Stimulated activated naive CD8-positive, alpha-beta T cell treated with anti-CD3 and anti-CD28 coated beads, Interleukin-15, Interleukin-2, amounts not matched to agents 100 ng/mL and 50 ng/mL, for 24 hours (primary cell): ENCODE measurements at regions not wholly inside any gene's neighbourhood (a gene's known extent, or its start where the extent isn't known, plus 50 kb on each side); places are given as distances from the start of the nearest gene placed in this dataset.
"Not testable (repeated sequence)": the region's sequence is repeated elsewhere in the genome, so short reads cannot be mapped to it uniquely, and the experiment has no call there.

ENCODE experiments used
- H3K27ac Mint-ChIP-seq: one replicate; pipeline ENCODE4 v1.8.0; 2021; ENCODE audit warnings: mild to moderate bottlenecking, mixed read lengths
- H3K27me3 Mint-ChIP-seq: one replicate; pipeline ENCODE4 v1.8.0; 2021; ENCODE audit warnings: mixed read lengths
- H3K36me3 Mint-ChIP-seq: one replicate; pipeline ENCODE4 v1.8.0; 2021; ENCODE audit warnings: low read depth, mixed read lengths
- H3K4me1 Mint-ChIP-seq: one replicate; pipeline ENCODE4 v1.8.0; 2021; ENCODE audit warnings: low read depth, mixed read lengths
- H3K4me3 Mint-ChIP-seq: one replicate; pipeline ENCODE4 v1.8.0; 2021; ENCODE audit warnings: mild to moderate bottlenecking, mixed read lengths
- H3K9me3 Mint-ChIP-seq: one replicate; pipeline ENCODE4 v1.8.0; 2021; ENCODE audit warnings: mixed read lengths

- not testable (repeated sequence) for H3K4me3 Mint-ChIP-seq, H3K27me3 Mint-ChIP-seq, H3K36me3 Mint-ChIP-seq, H3K9me3 Mint-ChIP-seq, H3K4me1 Mint-ChIP-seq, H3K27ac Mint-ChIP-seq
These were observed 317.7 kb upstream of the GJE1 start for GRCh38 chr6:141815039-141815438.

GRCh38 chr6:141809901-141810300 is 322.8 kb upstream of the GJE1 start:
- no peaks in the 10 kb centered on the region for H3K27me3 Mint-ChIP-seq
- no peaks in the 10 kb centered on the region for H3K4me1 Mint-ChIP-seq
- no peak overlapping the region for H3K4me3 Mint-ChIP-seq
- no peaks in the 10 kb centered on the region for H3K36me3 Mint-ChIP-seq
- peaks cover under 1% of the 10 kb centered on the region for H3K9me3 Mint-ChIP-seq
- H3K27ac Mint-ChIP-seq: no peak overlapping the region

- Mint-ChIP-seq H3K4me1 (no peaks in the 10 kb centered on the region), H3K27ac (no peak overlapping the region), H3K36me3 (no peaks in the 10 kb centered on the region), H3K27me3 (no peaks in the 10 kb centered on the region), H3K4me3 (no peak overlapping the region), H3K9me3 (peaks cover 3% of the 10 kb centered on the region)
These were observed 324.1 kb upstream of the GJE1 start for GRCh38 chr6:141808662-141809061.

GRCh38 chr6:141800973-141801372 is 331.8 kb upstream of the GJE1 start:
- H3K4me3 Mint-ChIP-seq, H3K36me3 Mint-ChIP-seq, H3K27ac Mint-ChIP-seq, H3K4me1 Mint-ChIP-seq, H3K27me3 Mint-ChIP-seq: not testable (repeated sequence)
- H3K9me3 Mint-ChIP-seq: peaks cover 18% of the 10 kb centered on the region

GRCh38 chr6:141790921-141791320 is 341.8 kb upstream of the GJE1 start:
- Mint-ChIP-seq H3K4me3 (no peak overlapping the region), H3K36me3 (no peaks in the 10 kb centered on the region), H3K27me3 (no peaks in the 10 kb centered on the region), H3K4me1 (no peaks in the 10 kb centered on the region), H3K27ac (no peak overlapping the region), H3K9me3 (peaks cover 9% of the 10 kb centered on the region)

GRCh38 chr6:141788096-141788495 is 344.6 kb upstream of the GJE1 start:
- Mint-ChIP-seq H3K27me3 (no peaks in the 10 kb centered on the region), H3K4me3 (no peak overlapping the region), H3K36me3 (no peaks in the 10 kb centered on the region), H3K9me3 (peaks cover 6% of the 10 kb centered on the region), H3K4me1 (no peaks in the 10 kb centered on the region), H3K27ac (no peak overlapping the region)

GRCh38 chr6:141783585-141783984 is 349.1 kb upstream of the GJE1 start:
- no peak overlapping the region for H3K27ac Mint-ChIP-seq
- no peaks in the 10 kb centered on the region for H3K4me1 Mint-ChIP-seq
- H3K4me3 Mint-ChIP-seq: no peak overlapping the region
- H3K36me3 Mint-ChIP-seq: no peaks in the 10 kb centered on the region
- H3K9me3 Mint-ChIP-seq: no peaks in the 10 kb centered on the region
- H3K27me3 Mint-ChIP-seq: no peaks in the 10 kb centered on the region

- Mint-ChIP-seq H3K27me3 (no peaks in the 10 kb centered on the region), H3K27ac (no peak overlapping the region), H3K4me3 (no peak overlapping the region), H3K36me3 (no peaks in the 10 kb centered on the region), H3K4me1 (no peaks in the 10 kb centered on the region), H3K9me3 (no peaks in the 10 kb centered on the region)
These were observed 352.4 kb upstream of the GJE1 start for GRCh38 chr6:141780296-141780695.

- Mint-ChIP-seq H3K27ac (no peak overlapping the region), H3K9me3 (peaks cover 6% of the 10 kb centered on the region), H3K36me3 (no peaks in the 10 kb centered on the region)
These were observed 368.3 kb upstream of the GJE1 start for GRCh38 chr6:141764388-141764787.

GRCh38 chr6:141758430-141758829 is 374.3 kb upstream of the GJE1 start:
- Mint-ChIP-seq H3K4me3 (no peak overlapping the region), H3K27me3 (no peaks in the 10 kb centered on the region), H3K4me1 (no peaks in the 10 kb centered on the region), H3K27ac (no peak overlapping the region), H3K36me3 (no peaks in the 10 kb centered on the region), H3K9me3 (peaks cover 6% of the 10 kb centered on the region)

More at GRCh38 chr6:141764388-141764787, 368.3 kb upstream of the GJE1 start:
- no peak overlapping the region for H3K4me3 Mint-ChIP-seq
- H3K4me1 Mint-ChIP-seq: no peaks in the 10 kb centered on the region
- no peaks in the 10 kb centered on the region for H3K27me3 Mint-ChIP-seq

GRCh38 chr6:141753180-141753579 is 379.5 kb upstream of the GJE1 start:
- no peak overlapping the region for H3K27ac Mint-ChIP-seq
- H3K4me3 Mint-ChIP-seq: no peak overlapping the region
- H3K27me3 Mint-ChIP-seq: no peaks in the 10 kb centered on the region
- H3K4me1 Mint-ChIP-seq: peaks cover 8% of the 10 kb centered on the region
- H3K36me3 Mint-ChIP-seq: no peaks in the 10 kb centered on the region
- no peaks in the 10 kb centered on the region for H3K9me3 Mint-ChIP-seq

GRCh38 chr6:141752677-141753076 is 380.0 kb upstream of the GJE1 start:
- H3K27ac Mint-ChIP-seq: no peak overlapping the region
- H3K4me3 Mint-ChIP-seq: no peak overlapping the region
- no peaks in the 10 kb centered on the region for H3K36me3 Mint-ChIP-seq
- no peaks in the 10 kb centered on the region for H3K9me3 Mint-ChIP-seq
- peaks cover 8% of the 10 kb centered on the region for H3K4me1 Mint-ChIP-seq
- no peaks in the 10 kb centered on the region for H3K27me3 Mint-ChIP-seq

- not testable (repeated sequence) for H3K4me3 Mint-ChIP-seq, H3K4me1 Mint-ChIP-seq, H3K27me3 Mint-ChIP-seq, H3K27ac Mint-ChIP-seq, H3K9me3 Mint-ChIP-seq, H3K36me3 Mint-ChIP-seq
These were observed 386.4 kb upstream of the GJE1 start for GRCh38 chr6:141746324-141746723.

- no peaks in the 10 kb centered on the region for H3K9me3 Mint-ChIP-seq
- H3K27ac Mint-ChIP-seq: no peak overlapping the region
- no peaks in the 10 kb centered on the region for H3K36me3 Mint-ChIP-seq
- no peak overlapping the region for H3K4me3 Mint-ChIP-seq
- H3K27me3 Mint-ChIP-seq: no peaks in the 10 kb centered on the region
- H3K4me1 Mint-ChIP-seq: no peaks in the 10 kb centered on the region
These were observed 387.8 kb upstream of the GJE1 start for GRCh38 chr6:141744971-141745370.

GRCh38 chr6:141744194-141744925 is 388.4 kb upstream of the GJE1 start:
- Mint-ChIP-seq H3K27ac (no peak overlapping the region), H3K9me3 (no peaks in the 10 kb centered on the region), H3K4me3 (no peak overlapping the region), H3K4me1 (no peaks in the 10 kb centered on the region), H3K36me3 (no peaks in the 10 kb centered on the region), H3K27me3 (no peaks in the 10 kb centered on the region)

GRCh38 chr6:141736104-141736503 is 396.6 kb upstream of the GJE1 start:
- Mint-ChIP-seq H3K4me1 (no peaks in the 10 kb centered on the region), H3K9me3 (no peaks in the 10 kb centered on the region), H3K27me3 (no peaks in the 10 kb centered on the region), H3K36me3 (no peaks in the 10 kb centered on the region), H3K27ac (no peak overlapping the region), H3K4me3 (no peak overlapping the region)
